IPS-15b (cell line): ENCODE measurements at regions not wholly inside any gene's neighbourhood (a gene's known extent, or its start where the extent isn't known, plus 50 kb on each side); places are given as distances from the start of the nearest gene placed in this dataset.
"Not testable (repeated sequence)": the region's sequence is repeated elsewhere in the genome, so short reads cannot be mapped to it uniquely, and the experiment has no call there.

Experiments used
- H3K27me3 ChIP-seq: one replicate; pipeline ENCODE4 v1.6.1; 2013; ENCODE audit warnings: low read length; ENCODE audit not compliant: control insufficient read depth, insufficient read depth
- H3K36me3 ChIP-seq: one replicate; pipeline ENCODE4 v1.6.1; 2013; ENCODE audit warnings: low read length; ENCODE audit not compliant: control insufficient read depth, insufficient read depth
- H3K4me1 ChIP-seq: one replicate; pipeline ENCODE4 v1.6.1; 2013; ENCODE audit warnings: mild to moderate bottlenecking, low read length; ENCODE audit not compliant: control insufficient read depth, insufficient read depth
- H3K4me3 ChIP-seq: one replicate; pipeline ENCODE4 v1.5.1; 2013; ENCODE audit warnings: low read depth, low read length
- H3K9ac ChIP-seq: one replicate; pipeline ENCODE4 v1.6.1; 2013; ENCODE audit warnings: low read depth, mild to moderate bottlenecking, low read length
- H3K9me3 ChIP-seq: one replicate; pipeline ENCODE4 v1.6.1; 2013; ENCODE audit warnings: mild to moderate bottlenecking, low read length; ENCODE audit not compliant: control insufficient read depth, insufficient read depth

GRCh38 chr9:13934416-13934815 lies 379.5 kb downstream of the NFIB start:
- Histone ChIP-seq H3K9me3 (no peaks in the 10 kb centered on the region), H3K4me1 (no peaks in the 10 kb centered on the region), H3K9ac (no peak overlapping the region), H3K27me3 (no peaks in the 10 kb centered on the region), H3K4me3 (no peak overlapping the region), H3K36me3 (no peaks in the 10 kb centered on the region)

GRCh38 chr9:13933268-13933656 lies 380.7 kb downstream of the NFIB start:
- H3K36me3 ChIP-seq, result no peaks in the 10 kb centered on the region
- no peaks in the 10 kb centered on the region for H3K27me3 ChIP-seq
- H3K4me3 ChIP-seq, result no peak overlapping the region
- no peak overlapping the region for H3K9ac ChIP-seq
- H3K9me3 ChIP-seq, result no peaks in the 10 kb centered on the region
- H3K4me1 ChIP-seq, result no peaks in the 10 kb centered on the region

DNA sequence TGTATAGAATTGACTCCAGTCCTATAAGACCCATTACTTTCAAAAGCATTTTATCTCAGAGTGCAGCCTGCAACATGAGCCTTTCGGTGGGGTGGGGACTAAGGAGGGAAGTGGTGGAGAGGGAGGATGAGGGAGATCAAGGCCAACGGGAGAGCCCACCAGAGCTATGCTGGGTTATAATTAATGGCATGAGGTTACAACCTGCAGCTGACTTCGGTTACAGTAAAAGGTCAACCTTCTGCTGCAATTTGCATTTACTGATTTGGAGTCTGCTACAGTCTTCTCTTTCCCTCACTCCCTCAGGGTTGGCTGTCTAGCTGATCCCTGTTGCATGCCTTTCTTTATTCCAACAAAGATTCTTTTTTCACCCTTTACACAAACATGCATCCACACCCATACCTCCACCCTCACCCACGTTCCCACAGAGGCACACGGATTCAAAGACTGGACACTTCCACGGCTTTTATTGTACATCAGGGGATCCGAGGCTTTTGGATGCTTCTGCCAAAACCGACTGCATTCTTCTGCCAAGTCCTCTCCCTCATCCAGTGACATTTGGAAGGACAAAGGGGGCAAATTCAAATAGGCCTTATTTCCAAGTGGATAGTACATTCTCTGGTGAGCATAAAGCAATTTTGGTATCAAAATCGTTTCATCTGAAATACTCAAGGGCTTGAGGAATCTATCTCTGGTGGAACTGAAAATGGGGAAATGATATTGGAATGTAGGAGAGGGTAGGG lies 381.2 kb downstream of the NFIB start:
- no peak overlapping the region for H3K4me3 ChIP-seq
- H3K4me1 ChIP-seq, result no peaks in the 10 kb centered on the region
- H3K36me3 ChIP-seq, result no peaks in the 10 kb centered on the region
- H3K27me3 ChIP-seq, result no peaks in the 10 kb centered on the region
- no peak overlapping the region for H3K9ac ChIP-seq
- no peaks in the 10 kb centered on the region for H3K9me3 ChIP-seq

DNA sequence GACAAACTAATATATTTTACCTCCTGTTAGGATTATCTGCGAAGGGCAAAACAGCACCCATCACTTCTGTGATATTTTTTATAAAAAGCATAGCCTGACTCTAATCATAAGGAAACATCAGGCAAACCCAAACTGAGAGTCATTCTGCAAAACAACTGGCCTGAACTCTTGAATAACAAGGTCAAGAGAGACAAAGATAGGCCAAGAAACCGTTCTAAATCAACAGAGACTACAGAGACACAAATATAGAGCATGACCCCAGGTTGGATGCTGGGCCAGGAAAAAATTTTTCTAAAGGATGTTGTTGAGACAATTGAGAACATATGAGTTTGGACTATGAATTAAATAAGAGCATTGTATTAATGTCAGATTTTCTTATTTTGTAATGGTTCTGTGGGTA lies 384.9 kb downstream of the NFIB start:
- H3K4me3 ChIP-seq, result no peak overlapping the region
- no peaks in the 10 kb centered on the region for H3K27me3 ChIP-seq
- H3K36me3 ChIP-seq, result no peaks in the 10 kb centered on the region
- no peaks in the 10 kb centered on the region for H3K4me1 ChIP-seq
- no peaks in the 10 kb centered on the region for H3K9me3 ChIP-seq
- H3K9ac ChIP-seq, result no peak overlapping the region

DNA sequence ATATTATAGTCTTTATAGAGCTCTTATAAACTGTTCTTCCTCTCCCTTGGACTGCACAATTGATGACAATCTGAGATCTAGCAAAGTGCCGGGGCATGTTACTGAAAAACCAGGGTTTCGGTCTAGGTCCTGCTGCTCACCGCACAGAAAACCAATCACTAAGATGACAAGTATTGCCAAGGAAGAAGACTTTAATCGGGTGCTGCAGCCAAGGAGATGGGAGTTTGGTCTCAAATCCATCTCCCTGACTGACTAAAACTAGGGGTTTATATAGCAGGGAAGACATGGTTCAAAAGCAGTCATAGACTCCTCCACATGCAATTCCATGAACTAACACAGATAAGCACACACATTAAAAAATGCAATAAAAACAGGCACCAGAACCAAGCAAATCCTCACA lies 390.6 kb downstream of the NFIB start:
- Histone ChIP-seq H3K4me1 (no peaks in the 10 kb centered on the region), H3K36me3 (no peaks in the 10 kb centered on the region), H3K9ac (no peak overlapping the region), H3K27me3 (no peaks in the 10 kb centered on the region), H3K9me3 (no peaks in the 10 kb centered on the region), H3K4me3 (no peak overlapping the region)

GRCh38 chr9:13920557-13920956 lies 393.4 kb downstream of the NFIB start:
- Histone ChIP-seq H3K27me3 (no peaks in the 10 kb centered on the region), H3K4me1 (no peaks in the 10 kb centered on the region), H3K4me3 (no peak overlapping the region), H3K9ac (no peak overlapping the region), H3K36me3 (no peaks in the 10 kb centered on the region), H3K9me3 (no peaks in the 10 kb centered on the region)

- Histone ChIP-seq H3K9ac (no peak overlapping the region), H3K27me3 (no peaks in the 10 kb centered on the region), H3K36me3 (no peaks in the 10 kb centered on the region), H3K9me3 (no peaks in the 10 kb centered on the region), H3K4me1 (no peaks in the 10 kb centered on the region), H3K4me3 (no peak overlapping the region)
Observed at GRCh38 chr9:13919401-13919800, 394.5 kb downstream of the NFIB start.

DNA sequence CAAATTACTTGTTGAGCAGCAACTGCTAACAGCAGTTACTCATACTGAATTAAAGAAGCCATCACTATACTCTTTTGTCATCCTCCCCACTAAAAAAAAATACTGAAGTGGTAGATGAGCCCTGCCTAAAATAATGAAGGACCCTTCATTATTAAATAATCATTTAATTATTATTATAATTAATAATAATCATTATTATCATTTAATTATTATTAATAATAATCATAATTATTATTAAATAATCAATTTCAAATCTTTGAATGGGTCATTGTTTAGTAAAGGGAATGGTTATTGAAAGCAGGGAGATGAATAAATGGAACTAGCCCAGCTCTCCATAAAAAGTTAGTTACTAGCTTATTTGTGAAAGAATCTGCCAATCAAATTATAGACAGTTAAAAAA lies 396.4 kb downstream of the NFIB start:
- Histone ChIP-seq H3K27me3 (no peaks in the 10 kb centered on the region), H3K4me1 (no peaks in the 10 kb centered on the region), H3K4me3 (no peak overlapping the region), H3K36me3 (no peaks in the 10 kb centered on the region), H3K9me3 (no peaks in the 10 kb centered on the region), H3K9ac (no peak overlapping the region)

DNA sequence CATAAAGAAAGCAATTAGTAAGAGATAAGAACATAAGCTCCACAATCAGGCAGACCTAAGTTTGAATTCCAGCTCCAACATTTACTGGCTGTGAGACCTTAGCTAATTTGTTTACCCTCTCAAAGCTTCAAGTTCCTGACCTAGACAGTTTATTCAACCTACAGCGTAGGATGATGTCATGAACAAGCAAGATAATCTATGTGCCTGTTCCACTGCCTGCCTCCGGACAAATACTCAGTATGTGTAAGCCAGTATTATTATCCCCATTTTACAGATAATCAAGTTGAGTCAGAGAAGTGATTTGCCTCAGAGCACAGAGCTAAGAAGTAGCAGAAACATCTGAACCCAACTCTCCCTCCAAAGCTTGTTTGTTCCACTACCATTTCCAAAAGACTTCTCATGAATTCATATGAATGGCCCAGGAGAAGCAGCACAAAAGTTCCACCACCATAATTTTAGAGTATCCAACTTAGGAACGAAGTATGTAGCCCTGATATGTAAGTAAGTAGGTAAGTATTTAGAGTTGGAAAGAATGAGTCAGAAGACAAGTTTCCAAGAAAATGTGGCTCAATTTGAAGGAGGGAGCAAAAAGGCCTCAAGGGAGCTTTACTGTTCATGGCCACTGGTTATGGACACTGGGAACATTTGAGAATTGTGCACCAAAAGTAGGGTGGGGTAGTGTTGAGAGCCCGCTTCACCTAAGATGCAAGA lies 398.2 kb downstream of the NFIB start:
- no peaks in the 10 kb centered on the region for H3K9me3 ChIP-seq
- H3K9ac ChIP-seq, result no peak overlapping the region
- H3K27me3 ChIP-seq, result no peaks in the 10 kb centered on the region
- no peaks in the 10 kb centered on the region for H3K36me3 ChIP-seq
- H3K4me3 ChIP-seq, result no peak overlapping the region
- H3K4me1 ChIP-seq, result no peaks in the 10 kb centered on the region

DNA sequence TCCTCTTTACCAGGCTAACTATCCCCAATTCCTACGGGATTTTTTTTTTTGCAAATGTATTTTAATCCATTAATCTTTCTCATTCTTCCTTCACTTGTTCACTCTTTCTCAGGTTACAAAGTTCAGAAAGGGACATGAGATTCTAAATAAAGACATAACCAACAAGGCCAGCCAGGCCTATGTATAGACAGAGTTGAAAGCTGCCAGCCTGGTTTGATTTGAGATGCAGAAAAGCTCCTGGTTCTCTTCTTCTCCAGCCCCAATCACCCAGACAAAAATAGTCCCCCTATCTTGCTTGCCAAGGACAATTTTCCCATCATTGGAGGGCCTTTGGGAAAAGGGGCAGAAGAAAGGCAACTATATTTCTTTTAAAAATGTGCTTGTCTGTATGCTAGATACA lies 398.8 kb downstream of the NFIB start:
- Histone ChIP-seq H3K9me3 (no peaks in the 10 kb centered on the region), H3K4me1 (no peaks in the 10 kb centered on the region), H3K36me3 (no peaks in the 10 kb centered on the region), H3K9ac (no peak overlapping the region), H3K4me3 (no peak overlapping the region), H3K27me3 (no peaks in the 10 kb centered on the region)

DNA sequence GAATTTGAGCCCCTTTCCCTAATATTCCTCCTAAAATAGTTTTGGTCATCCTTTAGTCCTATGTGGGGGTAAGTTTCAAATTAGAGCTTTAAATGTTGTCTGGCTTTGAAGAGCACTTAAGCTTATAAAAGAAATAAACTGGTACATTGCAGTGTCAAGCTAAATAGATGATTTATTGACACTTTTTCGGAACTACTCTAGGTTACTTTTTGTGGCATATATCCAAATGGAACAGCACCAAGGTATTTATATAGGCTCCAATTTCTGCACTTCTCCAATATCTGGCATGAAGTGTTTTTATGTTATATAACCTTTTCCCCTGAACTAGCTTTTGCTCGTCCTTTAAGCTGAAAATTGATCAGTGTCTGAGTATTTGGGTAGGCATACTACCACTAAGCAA lies 402.5 kb downstream of the NFIB start:
- Histone ChIP-seq H3K4me3 (no peak overlapping the region), H3K27me3 (no peaks in the 10 kb centered on the region), H3K9ac (no peak overlapping the region)

GRCh38 chr9:13907842-13908241 lies 406.1 kb downstream of the NFIB start:
- not testable (repeated sequence) for H3K36me3 ChIP-seq, H3K27me3 ChIP-seq, H3K9ac ChIP-seq, H3K9me3 ChIP-seq, H3K4me3 ChIP-seq, H3K4me1 ChIP-seq

More for the DNA sequence above, 402.5 kb downstream of the NFIB start:
- Histone ChIP-seq H3K4me1 (no peaks in the 10 kb centered on the region), H3K36me3 (no peaks in the 10 kb centered on the region), H3K9me3 (no peaks in the 10 kb centered on the region)
